ENCODE measurements at regions not wholly inside any gene's neighbourhood (a gene's known extent, or its start where the extent isn't known, plus 50 kb on each side); places are given as distances from the start of the nearest gene placed in this dataset.

DNA sequence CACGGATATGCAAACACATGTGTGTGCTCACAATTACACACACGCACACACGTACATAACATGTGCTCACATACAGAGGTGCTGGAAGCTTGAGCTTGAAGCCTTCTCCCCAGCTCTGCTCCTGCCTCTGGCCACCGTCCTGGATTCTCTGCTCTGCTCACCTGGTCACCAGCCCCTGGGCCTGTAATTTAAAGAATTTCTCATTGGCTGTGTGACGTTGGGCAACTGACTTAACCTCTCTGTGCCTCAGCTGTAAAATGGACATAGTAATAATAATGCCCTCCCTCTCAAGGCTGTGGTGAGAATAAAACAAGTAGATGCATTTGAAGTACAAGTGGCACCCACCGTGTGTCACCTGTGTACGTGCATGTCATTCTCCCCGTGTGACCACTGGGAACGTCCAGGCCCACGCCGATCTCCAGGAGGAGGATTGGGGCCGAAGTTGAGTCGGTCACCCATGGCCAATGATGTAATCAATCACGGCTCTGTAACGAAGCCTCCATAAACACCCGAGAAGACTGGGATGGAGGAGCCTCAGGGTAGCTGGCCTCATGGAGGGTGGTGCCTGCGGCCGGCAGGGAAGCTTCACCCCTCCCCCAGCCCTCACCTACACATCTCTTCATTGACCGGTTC lies 160.9 kb upstream of the AFDN start:
- H3K4me1 ChIP-seq (ENCODE audit: control extremely low read depth in 1 of 4, control insufficient read depth in 4 of 4, insufficient read depth in 4 of 4, low read length in 3 of 4): no peaks in the 10 kb centered on the region
- no peak for DNase-seq
- no peaks in the 10 kb centered on the region for H3K9me3 ChIP-seq (ENCODE audit: control extremely low read depth in 1 of 5, control insufficient read depth in 4 of 5, insufficient read depth in 2 of 5, low read depth in 1 of 5, low read length in 4 of 5)
- H3K36me3 ChIP-seq (ENCODE audit: control insufficient read depth in 4 of 4, insufficient read depth in 4 of 4, low read length in 3 of 4): no peaks in the 10 kb centered on the region
- WGBS (ENCODE audit: insufficient coverage): 87% methylated on average over 18 of the region's 19 CpGs
- POLR2A ChIA-PET: no interaction called here
- no peak overlapping the region for H3K27ac ChIP-seq (ENCODE audit: insufficient read depth in 1 of 2, low read depth in 1 of 2, low read length in 2 of 2, poor library complexity in 1 of 2, severe bottlenecking in 2 of 2)
- no peak overlapping the region for H3K4me3 ChIP-seq (ENCODE audit: control insufficient read depth in 1 of 7, extremely low read depth in 1 of 7, insufficient read depth in 4 of 7, low read depth in 2 of 7, low read length in 6 of 7)
- H3K27me3 ChIP-seq (replicated peaks in 2 of 5; ENCODE audit: control insufficient read depth in 4 of 5, insufficient read depth in 5 of 5, low read length in 4 of 5): peaks cover 0 to 24% (median 3%) of the 10 kb centered on the region in 5 experiments
- CTCF ChIA-PET: no interaction called here

DNA sequence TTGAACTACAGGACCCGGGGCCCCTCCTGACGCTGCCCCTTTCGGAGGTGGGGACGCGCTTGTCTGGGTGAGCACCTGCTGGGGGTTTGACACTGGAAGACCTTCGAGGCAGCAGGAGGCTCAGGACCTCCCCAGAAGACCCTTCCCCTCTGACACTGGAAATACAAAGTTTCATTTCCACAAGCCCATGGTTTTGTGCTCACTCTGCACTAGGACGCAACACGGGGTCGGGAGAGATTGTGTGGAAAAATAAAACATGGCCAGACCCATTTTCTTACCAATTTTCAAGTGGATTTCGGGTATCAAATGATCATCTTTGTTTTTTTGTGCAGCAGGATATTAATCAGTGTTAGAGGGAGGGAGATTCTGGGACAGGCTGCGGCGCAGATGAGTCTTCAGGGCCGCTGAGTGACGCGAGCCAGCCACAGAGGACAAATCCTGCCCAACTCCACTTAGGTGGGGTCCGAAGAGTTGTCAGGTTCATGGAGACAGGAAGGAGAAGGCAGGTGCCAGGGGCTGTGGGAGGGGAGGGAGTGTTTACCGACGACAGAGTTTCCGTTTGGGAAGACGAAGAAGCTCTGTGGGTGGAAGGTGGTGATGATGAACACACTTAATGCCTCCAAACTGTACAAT lies 160.0 kb upstream of the AFDN start:
- Histone ChIP-seq H3K36me3 (ENCODE audit: control insufficient read depth in 4 of 4, insufficient read depth in 4 of 4, low read length in 3 of 4) (no peaks in the 10 kb centered on the region), H3K27ac (ENCODE audit: insufficient read depth in 1 of 2, low read depth in 1 of 2, low read length in 2 of 2, poor library complexity in 1 of 2, severe bottlenecking in 2 of 2) (no peak overlapping the region)
- no peak for DNase-seq

DNA sequence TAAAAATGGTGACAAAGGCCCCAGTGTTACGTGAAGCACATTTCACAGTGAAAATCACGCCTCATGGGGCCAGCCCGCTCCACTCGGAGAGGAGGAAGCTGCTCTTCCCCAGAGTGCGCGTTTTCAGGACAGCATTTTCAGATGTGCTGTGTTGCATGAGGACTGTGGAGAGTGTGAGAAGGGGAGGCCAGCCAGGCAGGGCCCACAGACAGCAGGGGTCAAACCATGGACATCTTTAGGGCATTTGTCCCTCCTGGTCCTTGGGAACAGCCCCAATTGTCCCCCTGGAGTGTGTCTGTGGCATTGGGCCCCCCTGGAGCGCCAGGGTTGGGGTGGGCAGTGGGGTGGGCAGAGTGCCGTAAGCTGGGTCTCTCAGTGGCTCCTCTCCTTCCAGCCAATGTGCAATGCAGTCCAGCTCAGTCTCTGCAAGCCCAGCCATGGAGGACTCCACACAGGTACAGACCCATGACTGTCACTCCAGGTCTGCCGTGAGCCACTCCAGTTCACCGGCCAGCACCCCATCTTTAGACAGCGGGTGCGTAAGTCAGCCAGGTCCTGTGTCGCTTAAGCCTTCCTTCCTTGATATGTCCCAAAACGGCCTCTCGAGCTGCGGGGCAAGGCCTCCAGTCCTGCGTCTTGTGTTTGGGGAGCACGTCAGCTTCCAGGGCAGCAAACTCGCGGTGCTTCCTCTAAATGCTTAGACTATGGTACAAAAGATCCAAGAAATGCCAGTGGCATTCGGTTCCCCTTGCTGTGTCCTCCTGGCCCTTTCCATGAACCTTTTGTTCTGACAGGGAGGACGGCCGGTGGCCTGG lies 159.3 kb upstream of the AFDN start:
- Histone ChIP-seq H3K9me3 (ENCODE audit: control extremely low read depth in 1 of 5, control insufficient read depth in 4 of 5, insufficient read depth in 2 of 5, low read depth in 1 of 5, low read length in 4 of 5) (peaks cover 0 to 9% (median 5%) of the 10 kb centered on the region in 5 experiments), H3K4me3 (ENCODE audit: control insufficient read depth in 1 of 7, extremely low read depth in 1 of 7, insufficient read depth in 4 of 7, low read depth in 2 of 7, low read length in 6 of 7) (no peak overlapping the region), H3K36me3 (ENCODE audit: control insufficient read depth in 4 of 4, insufficient read depth in 4 of 4, low read length in 3 of 4) (no peaks in the 10 kb centered on the region), H3K27me3 (replicated peaks in 2 of 5; ENCODE audit: control insufficient read depth in 4 of 5, insufficient read depth in 5 of 5, low read length in 4 of 5) (peaks cover 0 to 21% (median 3%) of the 10 kb centered on the region in 5 experiments), H3K4me1 (ENCODE audit: control extremely low read depth in 1 of 4, control insufficient read depth in 4 of 4, insufficient read depth in 4 of 4, low read length in 3 of 4) (no peaks in the 10 kb centered on the region), H3K27ac (ENCODE audit: insufficient read depth in 1 of 2, low read depth in 1 of 2, low read length in 2 of 2, poor library complexity in 1 of 2, severe bottlenecking in 2 of 2) (no peak overlapping the region)
- WGBS (ENCODE audit: insufficient coverage): 92% methylated on average over 19 of the region's 23 CpGs
- no peak for DNase-seq
- POLR2A ChIA-PET: interaction anchor here (0.6 kb wide), 2 partner anchors 277 to 342 kb away, joined by 3 to 10 read pairs; no protein-coding TSS in a partner anchor
- CTCF ChIA-PET: no interaction called here

More for the DNA sequence above, 160.0 kb upstream of the AFDN start:
- 92% methylated on average over 19 of the region's 20 CpGs for WGBS (ENCODE audit: insufficient coverage)
- POLR2A ChIA-PET: no interaction called here
- CTCF ChIA-PET: no interaction called here
- Histone ChIP-seq H3K4me1 (ENCODE audit: control extremely low read depth in 1 of 4, control insufficient read depth in 4 of 4, insufficient read depth in 4 of 4, low read length in 3 of 4) (no peaks in the 10 kb centered on the region), H3K9me3 (ENCODE audit: control extremely low read depth in 1 of 5, control insufficient read depth in 4 of 5, insufficient read depth in 2 of 5, low read depth in 1 of 5, low read length in 4 of 5) (peaks cover 0 to 2% (median under 1%) of the 10 kb centered on the region in 5 experiments), H3K4me3 (ENCODE audit: control insufficient read depth in 1 of 7, extremely low read depth in 1 of 7, insufficient read depth in 4 of 7, low read depth in 2 of 7, low read length in 6 of 7) (no peak overlapping the region), H3K27me3 (replicated peaks in 2 of 5; ENCODE audit: control insufficient read depth in 4 of 5, insufficient read depth in 5 of 5, low read length in 4 of 5) (peaks cover 0 to 24% (median 3%) of the 10 kb centered on the region in 5 experiments)

DNA sequence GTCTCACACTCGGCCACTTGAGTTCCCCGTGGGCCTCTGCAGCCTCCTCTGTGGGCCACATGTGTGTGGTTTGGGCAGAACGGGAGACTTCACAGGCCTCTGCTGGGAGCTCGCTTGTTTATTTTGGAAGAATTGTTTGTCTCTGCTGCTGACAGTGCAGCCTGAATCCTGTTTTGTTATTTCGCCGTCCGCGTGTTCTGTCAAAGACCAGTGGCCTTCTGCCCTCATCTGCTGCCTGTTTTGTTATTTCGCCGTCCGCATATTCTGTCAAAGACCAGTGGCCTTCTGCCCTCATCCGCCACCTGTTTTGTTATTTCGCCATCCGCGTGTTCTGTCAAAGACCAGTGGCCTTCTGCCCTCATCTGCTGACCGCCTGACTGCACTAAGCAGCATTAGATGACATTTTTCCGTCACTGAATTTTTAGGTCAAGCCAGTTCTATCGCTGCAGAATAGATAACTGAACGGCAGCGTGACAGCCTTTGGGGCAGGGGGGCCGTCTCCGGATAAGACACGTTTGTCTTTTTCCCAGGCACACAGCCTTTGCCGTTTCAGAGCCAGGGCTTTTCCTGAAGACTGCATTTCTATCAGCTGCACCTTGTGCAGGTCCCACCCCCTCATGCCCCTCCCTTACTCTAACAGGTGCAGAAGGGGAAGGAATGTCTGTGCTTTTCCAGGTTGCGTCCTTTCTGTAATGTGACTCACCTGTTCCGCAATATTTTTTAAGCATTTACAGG lies 158.5 kb upstream of the AFDN start:
- no peak for DNase-seq
- Histone ChIP-seq H3K27ac (ENCODE audit: insufficient read depth in 1 of 2, low read depth in 1 of 2, low read length in 2 of 2, poor library complexity in 1 of 2, severe bottlenecking in 2 of 2) (no peak overlapping the region), H3K4me1 (ENCODE audit: control extremely low read depth in 1 of 4, control insufficient read depth in 4 of 4, insufficient read depth in 4 of 4, low read length in 3 of 4) (no peaks in the 10 kb centered on the region), H3K9me3 (ENCODE audit: control extremely low read depth in 1 of 5, control insufficient read depth in 4 of 5, insufficient read depth in 2 of 5, low read depth in 1 of 5, low read length in 4 of 5) (peaks cover 0 to 11% (median 6%) of the 10 kb centered on the region in 5 experiments), H3K27me3 (replicated peaks in 2 of 5; ENCODE audit: control insufficient read depth in 4 of 5, insufficient read depth in 5 of 5, low read length in 4 of 5) (peaks cover 0 to 21% (median 3%) of the 10 kb centered on the region in 5 experiments), H3K4me3 (ENCODE audit: control insufficient read depth in 1 of 7, extremely low read depth in 1 of 7, insufficient read depth in 4 of 7, low read depth in 2 of 7, low read length in 6 of 7) (no peak overlapping the region), H3K36me3 (ENCODE audit: control insufficient read depth in 4 of 4, insufficient read depth in 4 of 4, low read length in 3 of 4) (no peaks in the 10 kb centered on the region)
- POLR2A ChIA-PET: interaction anchor here (0.6 kb wide), 2 partner anchors 277 to 342 kb away, joined by 3 to 10 read pairs; no protein-coding TSS in a partner anchor
- WGBS (ENCODE audit: insufficient coverage): 94% methylated on average over 24 of the region's 26 CpGs
- CTCF ChIA-PET: no interaction called here

DNA sequence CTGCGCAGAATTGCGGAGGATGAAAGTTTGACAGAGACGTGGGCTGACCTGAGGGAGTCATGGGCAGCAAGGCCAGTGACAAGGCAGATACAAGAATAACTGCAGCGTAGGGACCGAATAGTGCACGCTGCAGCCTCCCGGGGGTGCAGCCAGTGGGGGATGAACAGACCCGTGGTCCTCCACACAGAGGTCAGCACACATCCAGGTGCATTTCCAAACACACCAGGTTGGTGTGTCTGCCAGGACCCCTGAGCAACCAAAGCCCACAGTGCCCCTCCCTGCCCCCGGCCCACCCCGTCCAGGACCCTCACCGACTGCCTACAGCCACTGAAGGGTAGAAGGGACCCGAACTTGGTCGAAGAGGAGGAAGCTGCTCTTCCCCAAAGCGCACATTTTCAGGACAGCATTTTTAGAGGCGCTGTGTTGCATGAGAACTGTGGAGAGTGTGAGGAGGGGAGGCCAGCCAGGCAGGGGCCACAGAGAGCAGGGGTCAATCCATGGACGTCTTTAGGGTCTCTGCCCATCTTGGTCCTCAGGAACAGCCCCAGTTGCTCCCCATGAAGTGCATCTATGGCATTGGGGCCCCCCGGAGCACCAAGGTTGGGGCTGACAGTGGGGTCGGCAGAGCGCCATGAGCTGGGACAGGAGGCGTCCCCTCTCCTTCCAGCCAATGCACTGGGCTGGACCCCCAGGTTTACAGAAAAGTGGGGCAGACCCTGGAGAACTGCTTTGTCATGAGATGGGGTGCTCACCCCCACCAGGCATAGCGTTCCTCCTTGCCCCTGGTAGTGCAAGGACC lies 157.8 kb upstream of the AFDN start:
- no peak overlapping the region for H3K4me3 ChIP-seq (ENCODE audit: control insufficient read depth in 1 of 7, extremely low read depth in 1 of 7, insufficient read depth in 4 of 7, low read depth in 2 of 7, low read length in 6 of 7)
- ChIA-PET POLR2A (no interaction called here), CTCF (no interaction called here)
- H3K36me3 ChIP-seq (ENCODE audit: control insufficient read depth in 4 of 4, insufficient read depth in 4 of 4, low read length in 3 of 4): no peaks in the 10 kb centered on the region
- no peaks in the 10 kb centered on the region for H3K4me1 ChIP-seq (ENCODE audit: control extremely low read depth in 1 of 4, control insufficient read depth in 4 of 4, insufficient read depth in 4 of 4, low read length in 3 of 4)
- no peak for DNase-seq
- peaks cover 0 to 11% (median 7%) of the 10 kb centered on the region in 5 experiments for H3K9me3 ChIP-seq (ENCODE audit: control extremely low read depth in 1 of 5, control insufficient read depth in 4 of 5, insufficient read depth in 2 of 5, low read depth in 1 of 5, low read length in 4 of 5)
- WGBS (ENCODE audit: insufficient coverage): 94% methylated on average over 21 of the region's 21 CpGs
- peaks cover 0 to 18% (median 3%) of the 10 kb centered on the region in 5 experiments for H3K27me3 ChIP-seq (replicated peaks in 2 of 5; ENCODE audit: control insufficient read depth in 4 of 5, insufficient read depth in 5 of 5, low read length in 4 of 5)
- H3K27ac ChIP-seq (ENCODE audit: insufficient read depth in 1 of 2, low read depth in 1 of 2, low read length in 2 of 2, poor library complexity in 1 of 2, severe bottlenecking in 2 of 2): no peak overlapping the region

DNA sequence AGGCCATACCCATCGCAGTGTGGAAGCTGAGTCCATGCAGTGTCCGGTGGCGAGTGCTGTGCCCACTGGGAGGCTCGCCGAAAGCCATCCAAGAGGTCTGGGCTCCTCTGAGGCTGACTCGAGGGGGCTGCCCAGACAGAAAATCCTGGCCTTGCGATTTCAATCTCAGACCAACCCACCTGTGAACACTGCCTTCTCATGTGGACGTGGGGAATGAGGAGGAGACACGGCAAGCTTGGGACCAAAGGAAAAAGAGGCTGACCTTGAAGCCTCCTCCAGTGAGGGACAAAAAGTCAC lies 157.2 kb upstream of the AFDN start:
- H3K4me1 ChIP-seq (ENCODE audit: control extremely low read depth in 1 of 4, control insufficient read depth in 4 of 4, insufficient read depth in 4 of 4, low read length in 3 of 4): no peaks in the 10 kb centered on the region
- peaks cover 0 to 17% (median 0%) of the 10 kb centered on the region in 5 experiments for H3K27me3 ChIP-seq (replicated peaks in 2 of 5; ENCODE audit: control insufficient read depth in 4 of 5, insufficient read depth in 5 of 5, low read length in 4 of 5)
- WGBS (ENCODE audit: insufficient coverage): 94% methylated on average over 7 of the region's 9 CpGs
- no peak overlapping the region for H3K4me3 ChIP-seq (ENCODE audit: control insufficient read depth in 1 of 7, extremely low read depth in 1 of 7, insufficient read depth in 4 of 7, low read depth in 2 of 7, low read length in 6 of 7)
- H3K9me3 ChIP-seq (ENCODE audit: control extremely low read depth in 1 of 5, control insufficient read depth in 4 of 5, insufficient read depth in 2 of 5, low read depth in 1 of 5, low read length in 4 of 5): peaks cover 0 to 11% (median 8%) of the 10 kb centered on the region in 5 experiments
- ChIA-PET POLR2A (no interaction called here), CTCF (no interaction called here)
- H3K27ac ChIP-seq (ENCODE audit: insufficient read depth in 1 of 2, low read depth in 1 of 2, low read length in 2 of 2, poor library complexity in 1 of 2, severe bottlenecking in 2 of 2): no peak overlapping the region
- no peaks in the 10 kb centered on the region for H3K36me3 ChIP-seq (ENCODE audit: control insufficient read depth in 4 of 4, insufficient read depth in 4 of 4, low read length in 3 of 4)
- DNase-seq: no peak

Measured in common myeloid progenitor, CD34-positive (primary cell).